ENCODE measurements at regions not wholly inside any gene's neighbourhood (a gene's known extent, or its start where the extent isn't known, plus 50 kb on each side); places are given as distances from the start of the nearest gene placed in this dataset.
"Not testable (repeated sequence)": the region's sequence is repeated elsewhere in the genome, so short reads cannot be mapped to it uniquely, and the experiment has no call there.

- no peak for DNase-seq
Observed at GRCh38 chr2:238703053-238703415, 144.9 kb upstream of the TWIST2 start.

GRCh38 chr2:238703436-238703835 lies 144.4 kb upstream of the TWIST2 start:
- DNase-seq, result no peak

GRCh38 chr2:238704471-238705225 lies 143.2 kb upstream of the TWIST2 start:
- DNase-seq, result no peak

GRCh38 chr2:238706163-238706562 lies 141.7 kb upstream of the TWIST2 start:
- DNase-seq, result no peak

- no peak for DNase-seq
Observed at GRCh38 chr2:238706673-238707072, 141.2 kb upstream of the TWIST2 start.

- DNase-seq, result no peak
Observed at GRCh38 chr2:238709325-238710025, 138.4 kb upstream of the TWIST2 start.

- no peak for DNase-seq
Observed at GRCh38 chr2:238710032-238710735, 137.7 kb upstream of the TWIST2 start.

GRCh38 chr2:238710787-238711186 lies 137.1 kb upstream of the TWIST2 start:
- no peak for DNase-seq

GRCh38 chr2:238711346-238711745 lies 136.5 kb upstream of the TWIST2 start:
- no peak for DNase-seq

- DNase-seq, result no peak
Observed at GRCh38 chr2:238712011-238712410, 135.9 kb upstream of the TWIST2 start.

- no peak for DNase-seq
Observed at GRCh38 chr2:238713198-238713826, 134.6 kb upstream of the TWIST2 start.

- DNase-seq, result no peak
Observed at GRCh38 chr2:238714038-238714528, 133.8 kb upstream of the TWIST2 start.

GRCh38 chr2:238716171-238716570 lies 131.7 kb upstream of the TWIST2 start:
- no peak for DNase-seq

GRCh38 chr2:238716585-238716984 lies 131.3 kb upstream of the TWIST2 start:
- no peak for DNase-seq

- DNase-seq, result no peak
Observed at GRCh38 chr2:238717084-238717483, 130.8 kb upstream of the TWIST2 start.

- DNase-seq, result no peak
Observed at GRCh38 chr2:238719641-238720040, 128.2 kb upstream of the TWIST2 start.

GRCh38 chr2:238720232-238720672 lies 127.6 kb upstream of the TWIST2 start:
- DNase-seq, result peak; percentile 79

GRCh38 chr2:238722181-238722580 lies 125.7 kb upstream of the TWIST2 start:
- no peak for DNase-seq

GRCh38 chr2:238722883-238723282 lies 125.0 kb upstream of the TWIST2 start:
- no peak for DNase-seq

GRCh38 chr2:238723740-238724320 lies 124.1 kb upstream of the TWIST2 start:
- not testable (repeated sequence) for DNase-seq

- DNase-seq, result no peak
Observed at GRCh38 chr2:238724728-238725127, 123.2 kb upstream of the TWIST2 start.

GRCh38 chr2:238725298-238725697 lies 122.6 kb upstream of the TWIST2 start:
- DNase-seq, result no peak

Measured in stimulated activated CD8-positive, alpha-beta memory T cell treated with anti-CD3 and anti-CD28 coated beads, Interleukin-4, amount 100 ng/mL, for 48 hours (primary cell).